Inflammatory macrophage treated with lipopolysaccharide for 1 hour (primary cell): ENCODE measurements at regions not wholly inside any gene's neighbourhood (a gene's known extent, or its start where the extent isn't known, plus 50 kb on each side); places are given as distances from the start of the nearest gene placed in this dataset.

Experiments used
- DNase-seq, 2 donors: peaks; one replicate each; pipeline ENCODE4 v3.0.0-alpha.2; 2020 to 2022

- no peak for DNase-seq
These were observed 528.4 kb downstream of the PKHD1 start for GRCh38 chr6:51559059-51559458.

GRCh38 chr6:51562198-51562597, 525.2 kb downstream of the PKHD1 start:
- DNase-seq, result no peak
